Skeletal muscle tissue (tissue), 3 donors: ENCODE measurements at regions not wholly inside any gene's neighbourhood (a gene's known extent, or its start where the extent isn't known, plus 50 kb on each side); places are given as distances from the start of the nearest gene placed in this dataset.

Source experiments
- H3K27ac ChIP-seq: one replicate; pipeline ENCODE4 v1.7.0; 2013; ENCODE audit warnings: mild to moderate bottlenecking, low read depth, low read length, inconsistent platforms
- H3K27me3 ChIP-seq, 3 donors: one replicate each; pipeline ENCODE4 v1.7.0; 2013; ENCODE audit warnings: low read length in 3 of 3; ENCODE audit not compliant: control insufficient read depth in 3 of 3, insufficient read depth in 3 of 3
- H3K36me3 ChIP-seq, 3 donors: one replicate each; pipeline ENCODE4 v1.7.0; 2013; ENCODE audit warnings: low read length in 3 of 3; ENCODE audit not compliant: control insufficient read depth in 3 of 3, insufficient read depth in 3 of 3
- H3K4me1 ChIP-seq, 3 donors: one replicate each; pipeline ENCODE4 v1.7.0; 2013; ENCODE audit warnings: low read length in 3 of 3, mild to moderate bottlenecking in 3 of 3; ENCODE audit not compliant: control insufficient read depth in 3 of 3, insufficient read depth in 3 of 3
- H3K4me3 ChIP-seq, 3 donors: one replicate each; pipeline ENCODE4 v1.7.0; 2013; ENCODE audit warnings: low read length in 3 of 3
- H3K9ac ChIP-seq, 3 donors: one replicate each; pipeline ENCODE4 v1.7.0; 2013; ENCODE audit warnings: low read length in 3 of 3, mild to moderate bottlenecking in 3 of 3, moderate library complexity in 2 of 3, low read depth in 1 of 3
- H3K9me3 ChIP-seq, 3 donors: one replicate each; pipeline ENCODE4 v1.7.0; 2013; ENCODE audit warnings: low read length in 3 of 3; ENCODE audit not compliant: control insufficient read depth in 3 of 3
- donor health status: Osteomylitis.

- H3K9me3 ChIP-seq = no peaks in the 10 kb centered on the region
- H3K4me1 ChIP-seq = no peaks in the 10 kb centered on the region
- no peak overlapping the region for H3K4me3 ChIP-seq
- no peak overlapping the region for H3K27ac ChIP-seq
- no peak overlapping the region for H3K9ac ChIP-seq
- no peaks in the 10 kb centered on the region for H3K27me3 ChIP-seq
- no peaks in the 10 kb centered on the region for H3K36me3 ChIP-seq
These were observed 1477.7 kb downstream of the RAPGEF2 start for GRCh38 chr4:160580581-160580980.

GRCh38 chr4:160592258-160592657 is 1489.4 kb downstream of the RAPGEF2 start:
- Histone ChIP-seq H3K9me3 (peaks cover 0 to 2% (median 0%) of the 10 kb centered on the region in 3 donors), H3K36me3 (no peaks in the 10 kb centered on the region), H3K4me1 (no peaks in the 10 kb centered on the region), H3K9ac (no peak overlapping the region), H3K4me3 (no peak overlapping the region), H3K27me3 (no peaks in the 10 kb centered on the region), H3K27ac (no peak overlapping the region)

- no peaks in the 10 kb centered on the region for H3K27me3 ChIP-seq
- H3K9ac ChIP-seq = no peak overlapping the region
- H3K36me3 ChIP-seq = no peaks in the 10 kb centered on the region
- no peak overlapping the region for H3K4me3 ChIP-seq
- H3K4me1 ChIP-seq = no peaks in the 10 kb centered on the region
- no peak overlapping the region for H3K27ac ChIP-seq
- H3K9me3 ChIP-seq = no peaks in the 10 kb centered on the region
These were observed 1492.8 kb downstream of the RAPGEF2 start for GRCh38 chr4:160595646-160596045.

- no peaks in the 10 kb centered on the region for H3K4me1 ChIP-seq
- no peaks in the 10 kb centered on the region for H3K27me3 ChIP-seq
- no peaks in the 10 kb centered on the region for H3K36me3 ChIP-seq
- no peak overlapping the region for H3K9ac ChIP-seq
- H3K9me3 ChIP-seq = no peaks in the 10 kb centered on the region
- H3K27ac ChIP-seq = no peak overlapping the region
- no peak overlapping the region for H3K4me3 ChIP-seq
These were observed 1501.7 kb downstream of the RAPGEF2 start for GRCh38 chr4:160604541-160604940.

- H3K36me3 ChIP-seq = no peaks in the 10 kb centered on the region
- no peak overlapping the region for H3K9ac ChIP-seq
- no peak overlapping the region for H3K4me3 ChIP-seq
- H3K27ac ChIP-seq = no peak overlapping the region
- H3K9me3 ChIP-seq = no peaks in the 10 kb centered on the region
- H3K4me1 ChIP-seq = no peaks in the 10 kb centered on the region
- no peaks in the 10 kb centered on the region for H3K27me3 ChIP-seq
These were observed 1508.3 kb downstream of the RAPGEF2 start for GRCh38 chr4:160611181-160611580.

- Histone ChIP-seq H3K4me3 (no peak overlapping the region), H3K36me3 (no peaks in the 10 kb centered on the region), H3K9me3 (peaks cover 0 to 3% (median 0%) of the 10 kb centered on the region in 3 donors), H3K9ac (no peak overlapping the region), H3K27ac (no peak overlapping the region), H3K27me3 (no peaks in the 10 kb centered on the region), H3K4me1 (no peaks in the 10 kb centered on the region)
These were observed 1528.2 kb downstream of the RAPGEF2 start for GRCh38 chr4:160631044-160631443.

GRCh38 chr4:160652790-160653189 is 1511.0 kb downstream of the FSTL5 start:
- no peaks in the 10 kb centered on the region for H3K36me3 ChIP-seq
- H3K4me3 ChIP-seq = no peak overlapping the region
- H3K9me3 ChIP-seq = peaks cover 0 to 2% (median 0%) of the 10 kb centered on the region in 3 donors
- no peaks in the 10 kb centered on the region for H3K27me3 ChIP-seq
- no peak overlapping the region for H3K9ac ChIP-seq
- no peaks in the 10 kb centered on the region for H3K4me1 ChIP-seq
- no peak overlapping the region for H3K27ac ChIP-seq

GRCh38 chr4:160675550-160675949 is 1488.2 kb downstream of the FSTL5 start:
- H3K36me3 ChIP-seq = no peaks in the 10 kb centered on the region
- no peaks in the 10 kb centered on the region for H3K9me3 ChIP-seq
- H3K4me3 ChIP-seq = no peak overlapping the region
- H3K9ac ChIP-seq = no peak overlapping the region
- H3K27me3 ChIP-seq = no peaks in the 10 kb centered on the region
- no peak overlapping the region for H3K27ac ChIP-seq
- no peaks in the 10 kb centered on the region for H3K4me1 ChIP-seq

GRCh38 chr4:160685729-160686128 is 1478.1 kb downstream of the FSTL5 start:
- no peak overlapping the region for H3K27ac ChIP-seq

GRCh38 chr4:160701671-160702070 is 1462.1 kb downstream of the FSTL5 start:
- H3K36me3 ChIP-seq = no peaks in the 10 kb centered on the region
- H3K4me1 ChIP-seq = no peaks in the 10 kb centered on the region
- H3K27me3 ChIP-seq = no peaks in the 10 kb centered on the region
- no peak overlapping the region for H3K27ac ChIP-seq
- no peak overlapping the region for H3K9ac ChIP-seq
- H3K9me3 ChIP-seq = no peaks in the 10 kb centered on the region
- no peak overlapping the region for H3K4me3 ChIP-seq

More at GRCh38 chr4:160685729-160686128, 1478.1 kb downstream of the FSTL5 start:
- H3K4me1 ChIP-seq = no peaks in the 10 kb centered on the region
- no peaks in the 10 kb centered on the region for H3K36me3 ChIP-seq
- no peak overlapping the region for H3K4me3 ChIP-seq
- H3K9ac ChIP-seq = no peak overlapping the region
- H3K27me3 ChIP-seq = no peaks in the 10 kb centered on the region
- H3K9me3 ChIP-seq = no peaks in the 10 kb centered on the region

GRCh38 chr4:160709026-160709425 is 1454.8 kb downstream of the FSTL5 start:
- H3K27ac ChIP-seq = no peak overlapping the region
- H3K4me3 ChIP-seq = no peak overlapping the region
- H3K4me1 ChIP-seq = no peaks in the 10 kb centered on the region
- H3K27me3 ChIP-seq = no peaks in the 10 kb centered on the region
- no peaks in the 10 kb centered on the region for H3K9me3 ChIP-seq
- no peak overlapping the region for H3K9ac ChIP-seq
- no peaks in the 10 kb centered on the region for H3K36me3 ChIP-seq
